SK-N-SH treated with all-trans-retinoic acid at 6 μM for 48 hours (cell line): ENCODE measurements at regions not wholly inside any gene's neighbourhood (a gene's known extent, or its start where the extent isn't known, plus 50 kb on each side); places are given as distances from the start of the nearest gene placed in this dataset.

Experiments
- ATAC-seq: fragments of 200-7000 bp; cut with Tn5 transposase; 3 replicates; pipeline ENCODE4 v1.9.1; 2020; ENCODE audit warnings: mild to moderate bottlenecking, moderate library complexity
- BACH2 ChIP-seq: fragments of 250-450 bp; sonication (Bioruptor Pico); IDR thresholded peaks from 2 replicates; pipeline ENCODE4 v1.9.0; 2021; ENCODE audit warnings: mild to moderate bottlenecking, borderline replicate concordance
- CREB5 ChIP-seq: fragments of 250-450 bp; sonication (Bioruptor Pico); IDR thresholded peaks from 2 replicates; pipeline ENCODE4 v1.5.1; 2020; ENCODE audit warnings: low read depth, mild to moderate bottlenecking, moderate library complexity
- CSDC2 ChIP-seq: fragments of 250-450 bp; sonication (Bioruptor Pico); IDR thresholded peaks from 2 replicates; pipeline ENCODE4 v1.5.0; 2020; ENCODE audit warnings: mild to moderate bottlenecking, moderate library complexity
- CSRNP3 ChIP-seq: fragments of 250-450 bp; sonication (Bioruptor Pico); IDR thresholded peaks from 2 replicates; pipeline ENCODE4 v1.5.1; 2021; ENCODE audit warnings: mild to moderate bottlenecking, moderate library complexity
- ESRRG ChIP-seq: fragments of 250-450 bp; sonication (Bioruptor Pico); IDR thresholded peaks from 2 replicates; pipeline ENCODE4 v1.6.1; 2021; ENCODE audit warnings: mild to moderate bottlenecking
- GLIS3 ChIP-seq: fragments of 250-450 bp; sonication (Bioruptor Pico); IDR thresholded peaks from 2 replicates; pipeline ENCODE4 v1.5.0; 2020; ENCODE audit warnings: mild to moderate bottlenecking, moderate library complexity
- ISL1 ChIP-seq: fragments of 250-450 bp; sonication (Bioruptor Pico); IDR thresholded peaks from 2 replicates; pipeline ENCODE4 v2.1.2; 2022; ENCODE audit warnings: mild to moderate bottlenecking, moderate library complexity
- OSR1 ChIP-seq: fragments of 250-450 bp; sonication (Bioruptor Pico); IDR thresholded peaks from 2 replicates; pipeline ENCODE4 v1.8.0; 2022; ENCODE audit warnings: moderate library complexity, mild to moderate bottlenecking, inconsistent platforms
- PATZ1 ChIP-seq: fragments of 250-450 bp; sonication (Bioruptor Pico); IDR thresholded peaks from 2 replicates; pipeline ENCODE4 v1.8.0; 2020; ENCODE audit warnings: mild to moderate bottlenecking, moderate library complexity, borderline replicate concordance
- POU6F1 ChIP-seq: fragments of 250-450 bp; sonication (Bioruptor Pico); IDR thresholded peaks from 2 replicates; pipeline ENCODE4 v1.8.0; 2021; ENCODE audit warnings: low read depth, mild to moderate bottlenecking, moderate library complexity, borderline replicate concordance
- PPARA ChIP-seq: fragments of 250-450 bp; sonication (Bioruptor Pico); IDR thresholded peaks from 2 replicates; pipeline ENCODE4 v1.5.0; 2020; ENCODE audit warnings: mild to moderate bottlenecking, borderline replicate concordance
- SNAI2 ChIP-seq: fragments of 250-450 bp; sonication (Bioruptor Pico); IDR thresholded peaks from 2 replicates; pipeline ENCODE4 v1.5.0; 2020; ENCODE audit warnings: mild to moderate bottlenecking, moderate library complexity
- TOX ChIP-seq: fragments of 250-450 bp; sonication (Bioruptor Pico); IDR thresholded peaks from 2 replicates; pipeline ENCODE4 v1.8.0; 2021; ENCODE audit warnings: mild to moderate bottlenecking, moderate library complexity, borderline replicate concordance
- TSHZ2 ChIP-seq: fragments of 250-450 bp; sonication (Bioruptor Pico); IDR thresholded peaks from 2 replicates; pipeline ENCODE4 v1.5.0; 2020; ENCODE audit warnings: mild to moderate bottlenecking, moderate library complexity
- ZFP3 ChIP-seq: fragments of 250-450 bp; sonication (Bioruptor Pico); IDR thresholded peaks from 2 replicates; pipeline ENCODE4 v1.5.0; 2020; ENCODE audit warnings: mild to moderate bottlenecking, moderate library complexity
- ZFP30 ChIP-seq: fragments of 450-650 bp; formaldehyde crosslinking; IDR thresholded peaks from 2 replicates; pipeline ENCODE4 v1.5.0; 2022; ENCODE audit warnings: mild to moderate bottlenecking, moderate library complexity
- ZNF70 ChIP-seq: fragments of 450-650 bp; formaldehyde crosslinking; IDR thresholded peaks from 2 replicates; pipeline ENCODE4 v1.5.0; 2020; ENCODE audit warnings: mild to moderate bottlenecking, moderate library complexity
- ZNF8 ChIP-seq: fragments of 450-650 bp; formaldehyde crosslinking; IDR thresholded peaks from 2 replicates; pipeline ENCODE4 v1.5.0; 2020; ENCODE audit warnings: mild to moderate bottlenecking, moderate library complexity

- no peak for TF ChIP-seq CREB5
- no peak for TF ChIP-seq ESRRG (CRISPR knock-in tag)
Measured at GRCh38 chr1:163863731-163864130, 542.0 kb downstream of the NUF2 start (continued).

GRCh38 chr1:163864207-163864606 is 542.5 kb downstream of the NUF2 start:
- TF ChIP-seq GLIS3 (CRISPR knock-in tag) (no peak), CSRNP3 (CRISPR knock-in tag) (no peak), PPARA (CRISPR knock-in tag) (no peak), CREB5 (no peak), BACH2 (CRISPR knock-in tag) (no peak), PATZ1 (CRISPR knock-in tag) (no peak), ZNF8 (no peak), ZNF70 (CRISPR knock-in tag) (no peak), POU6F1 (no peak), TOX (CRISPR knock-in tag) (no peak), ZFP3 (CRISPR knock-in tag) (no peak), ISL1 (no peak), OSR1 (CRISPR knock-in tag) (no peak), TSHZ2 (CRISPR knock-in tag) (no peak)
- no peak for ATAC-seq

- ATAC-seq = no peak
- no peak for TF ChIP-seq ZFP3 (CRISPR knock-in tag)
Measured at GRCh38 chr1:163866564-163866963, 544.8 kb downstream of the NUF2 start.

GRCh38 chr1:163870666-163871065 is 548.9 kb downstream of the NUF2 start:
- ATAC-seq = no peak
- TF ChIP-seq CSDC2 (CRISPR knock-in tag) = no peak
- TF ChIP-seq ESRRG (CRISPR knock-in tag) = no peak
- no peak for TF ChIP-seq ZFP30 (CRISPR knock-in tag)
- TF ChIP-seq BACH2 (CRISPR knock-in tag) = no peak
- no peak for TF ChIP-seq OSR1 (CRISPR knock-in tag)
- no peak for TF ChIP-seq SNAI2
- no peak for TF ChIP-seq TSHZ2 (CRISPR knock-in tag)
- TF ChIP-seq ZNF8 = no peak
